ENCODE measurements at regions not wholly inside any gene's neighbourhood (a gene's known extent, or its start where the extent isn't known, plus 50 kb on each side); places are given as distances from the start of the nearest gene placed in this dataset.

DNA sequence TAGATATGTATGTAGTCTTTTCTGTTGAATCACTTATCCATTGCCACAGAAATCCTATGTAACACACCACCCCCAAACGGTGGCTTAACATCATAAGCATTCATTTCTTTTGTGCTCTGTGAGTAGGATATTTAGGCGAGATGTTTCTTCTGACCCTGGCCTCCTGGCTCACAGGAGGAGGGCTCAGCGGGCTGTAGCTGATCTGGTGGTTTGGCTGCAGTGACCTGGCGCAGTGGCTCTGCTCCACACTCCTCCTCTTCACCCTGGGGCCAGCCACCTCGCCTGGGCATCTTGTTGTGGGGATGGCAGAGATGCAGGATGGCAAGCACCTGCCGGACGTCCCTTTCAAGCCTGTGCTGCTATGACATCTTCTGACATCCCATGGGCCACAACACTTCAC is 147.1 kb upstream of the IRS2 start:
- no peak for DNase-seq

DNA sequence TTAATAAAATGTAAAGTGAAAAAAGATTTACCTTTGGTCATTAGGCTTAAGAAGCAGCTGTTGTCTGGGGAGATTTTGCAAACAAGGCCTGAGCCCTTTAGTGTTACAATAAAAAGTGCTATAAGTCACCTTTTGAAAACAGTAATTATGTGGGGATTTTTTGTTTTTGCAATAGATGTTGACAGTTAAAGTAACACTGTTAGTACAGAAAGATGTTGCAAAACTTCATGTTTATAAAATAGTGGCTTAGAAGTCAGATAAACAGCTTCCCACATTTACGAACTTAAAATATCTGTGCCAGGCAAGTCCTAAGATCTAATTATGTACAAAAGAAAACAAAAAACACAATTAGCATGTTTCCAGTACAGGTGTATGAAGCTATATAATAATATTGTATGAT is 138.0 kb upstream of the IRS2 start:
- DNase-seq: no peak

DNA sequence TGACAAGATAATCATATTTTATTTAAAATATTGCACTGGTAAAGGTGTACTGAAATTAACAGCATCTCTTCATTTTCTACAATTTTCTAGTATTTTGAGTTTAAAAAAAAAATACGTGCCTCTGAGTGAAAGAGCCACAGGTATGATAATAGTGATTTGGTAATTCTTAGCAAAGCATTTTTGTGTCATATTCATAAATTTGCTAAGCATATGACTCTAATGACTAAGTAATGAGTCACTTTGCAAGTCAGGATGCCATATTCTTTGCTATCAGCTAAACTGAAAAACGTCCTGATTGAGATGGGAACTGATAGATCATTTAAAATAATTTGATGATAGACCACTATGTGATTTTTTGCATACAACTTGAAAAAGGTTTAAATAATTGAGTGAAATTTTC is 136.1 kb upstream of the IRS2 start:
- no peak for DNase-seq

DNA sequence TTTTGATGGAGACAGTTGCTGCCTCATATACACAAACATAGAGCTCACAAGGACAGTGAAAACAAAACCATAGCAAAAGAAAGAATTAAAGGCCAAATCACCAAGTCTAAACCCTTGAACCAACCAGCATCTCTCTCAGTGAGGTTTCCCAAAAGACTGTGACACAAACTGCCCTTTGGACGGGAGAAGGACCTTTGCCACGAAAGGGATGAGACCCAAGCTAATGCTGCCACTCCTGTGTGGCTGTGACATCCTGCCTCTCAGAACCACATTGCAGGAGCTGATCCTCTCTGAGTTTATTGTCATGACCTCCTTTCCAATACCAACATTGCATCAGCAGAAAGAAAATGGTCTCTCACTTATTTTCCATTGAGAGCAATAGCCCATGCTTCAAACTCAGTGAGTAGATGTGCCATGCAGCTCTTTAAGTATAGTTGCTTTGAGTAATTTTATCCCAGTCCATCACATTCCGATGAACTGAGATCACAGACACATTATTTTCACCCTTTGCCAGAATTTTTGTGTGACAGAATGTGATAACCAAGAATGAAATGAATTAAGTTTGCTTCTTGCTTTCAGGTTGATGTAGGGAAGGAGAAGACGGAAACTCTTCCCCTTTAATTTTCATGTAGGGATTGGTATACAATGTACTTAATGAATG is 133.5 kb upstream of the IRS2 start:
- no peak for DNase-seq

DNA sequence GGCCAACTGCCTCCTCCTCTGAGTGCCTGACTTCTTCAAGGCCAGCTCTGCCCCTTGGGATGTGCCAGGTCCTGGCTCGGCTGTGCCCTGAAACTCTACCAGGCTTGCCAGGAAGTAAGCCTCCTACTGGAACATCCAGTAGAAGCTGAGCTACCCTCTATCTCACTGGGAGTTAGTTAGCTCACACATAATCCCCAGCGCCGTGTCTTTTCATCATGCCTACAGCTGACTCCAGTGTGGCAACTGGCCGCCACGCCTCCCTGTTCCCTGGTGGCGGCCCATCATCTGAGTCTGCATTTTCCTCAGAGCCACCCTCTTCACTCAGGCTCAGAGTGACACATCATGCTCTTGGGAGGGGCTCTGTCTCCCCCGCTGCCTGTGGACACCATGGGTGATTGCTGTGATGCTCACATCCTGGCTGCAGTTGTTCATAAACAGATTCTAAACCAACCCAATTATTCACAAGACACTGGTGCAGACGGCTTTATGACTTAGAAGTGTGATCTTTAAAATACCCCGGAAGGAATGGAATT is 131.9 kb upstream of the IRS2 start:
- DNase-seq: no peak

DNA sequence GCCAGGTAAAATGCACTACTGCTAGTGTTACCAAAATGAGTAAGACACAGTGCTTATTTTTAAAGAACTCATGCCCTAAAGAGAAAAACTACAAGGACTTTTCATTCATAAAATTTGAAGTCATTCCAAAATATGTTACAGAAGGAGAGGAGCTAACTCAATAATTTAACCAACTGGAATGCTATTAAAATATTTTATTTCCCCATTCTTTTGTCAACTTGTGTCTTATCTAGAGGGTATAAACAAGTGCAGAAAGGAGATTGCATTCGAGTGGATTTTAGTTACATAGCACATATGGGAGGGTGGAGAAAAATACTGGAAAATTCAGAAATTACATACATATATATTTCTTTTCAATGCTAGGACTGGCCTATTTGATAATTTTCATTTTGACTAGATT is 131.0 kb upstream of the IRS2 start:
- no peak for DNase-seq

DNA sequence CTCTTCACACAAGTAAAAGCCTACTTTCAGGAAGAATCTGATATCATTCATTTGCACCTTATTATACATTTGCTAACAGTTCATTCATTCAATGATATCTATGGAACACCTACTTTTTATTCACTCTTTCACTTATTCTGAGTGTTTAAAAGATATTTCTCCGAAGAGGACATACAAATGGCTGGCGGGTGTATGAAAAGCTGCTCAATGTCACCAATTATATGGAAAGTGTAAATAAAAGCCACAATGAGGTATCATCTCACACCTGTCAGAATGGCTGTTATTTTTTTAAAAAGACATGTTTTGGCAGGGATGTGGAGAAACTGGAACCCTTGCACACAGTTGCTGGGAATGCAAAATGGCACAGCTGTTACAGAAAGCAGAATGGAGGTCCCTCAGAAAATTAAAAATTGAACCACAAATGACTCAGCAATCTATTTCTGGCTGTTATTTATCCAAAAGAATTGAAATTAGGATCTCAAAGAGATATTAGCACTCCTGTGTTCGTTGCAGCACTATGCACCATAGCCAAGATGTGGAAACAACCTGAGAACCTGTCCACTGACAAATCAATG is 127.6 kb upstream of the IRS2 start:
- no peak for DNase-seq

DNA sequence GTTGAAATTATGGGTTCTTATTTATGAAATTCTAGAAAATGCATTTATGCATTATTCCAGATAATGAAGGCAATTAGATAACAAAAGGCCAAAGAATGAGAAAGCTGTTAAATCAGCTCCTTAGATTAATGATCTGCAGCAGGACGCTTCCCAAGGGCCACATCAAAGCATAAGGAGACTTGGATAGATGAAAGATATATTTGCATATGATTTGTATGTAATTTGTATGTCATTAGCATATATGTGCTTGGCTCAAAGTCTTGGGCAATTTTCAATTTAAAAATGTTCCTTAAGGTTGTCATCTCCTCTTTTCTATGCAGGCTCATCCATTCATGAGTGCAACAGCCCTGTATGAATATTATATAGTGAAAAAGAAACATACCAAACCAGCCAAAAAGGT is 126.8 kb upstream of the IRS2 start:
- DNase-seq: no peak

DNA sequence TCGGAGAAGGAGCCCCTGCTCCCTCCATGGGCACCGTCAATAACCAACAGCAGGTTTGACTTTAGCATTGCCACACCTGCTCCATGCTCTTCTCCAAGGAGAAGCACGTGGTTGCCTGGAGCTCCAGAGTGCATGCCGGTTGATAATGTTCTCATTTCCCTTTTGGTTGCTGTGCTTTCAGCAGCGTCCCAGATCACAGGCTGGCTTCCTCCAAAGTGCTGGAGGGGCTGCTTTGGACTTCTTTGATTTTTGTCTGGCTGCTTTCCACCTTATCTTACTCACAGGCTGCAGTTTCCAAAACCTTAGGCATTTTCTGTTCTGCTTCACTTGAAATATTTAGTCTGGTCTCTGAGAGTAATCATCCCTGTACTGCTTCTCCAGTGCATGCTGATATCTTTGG is 123.8 kb upstream of the IRS2 start:
- no peak for DNase-seq

DNA sequence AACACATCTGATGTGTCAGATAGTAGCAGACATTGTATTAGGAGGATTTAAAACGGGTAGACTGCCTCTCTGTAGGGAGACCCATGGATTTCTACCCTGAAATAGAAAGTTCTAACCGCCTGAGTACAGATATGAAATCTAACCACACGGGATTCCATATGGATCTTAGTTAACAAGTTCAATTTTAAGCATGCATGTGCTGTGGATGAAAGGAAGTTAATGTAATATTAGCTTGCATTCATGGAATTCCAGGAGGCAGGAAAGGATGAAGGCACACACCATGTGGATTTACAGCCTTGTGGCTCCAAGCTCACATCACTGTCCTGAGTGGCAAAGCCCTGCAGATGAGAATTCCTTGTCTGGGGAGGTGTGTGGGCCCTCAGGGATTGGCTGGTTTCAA is 120.6 kb upstream of the IRS2 start:
- DNase-seq: no peak

DNA sequence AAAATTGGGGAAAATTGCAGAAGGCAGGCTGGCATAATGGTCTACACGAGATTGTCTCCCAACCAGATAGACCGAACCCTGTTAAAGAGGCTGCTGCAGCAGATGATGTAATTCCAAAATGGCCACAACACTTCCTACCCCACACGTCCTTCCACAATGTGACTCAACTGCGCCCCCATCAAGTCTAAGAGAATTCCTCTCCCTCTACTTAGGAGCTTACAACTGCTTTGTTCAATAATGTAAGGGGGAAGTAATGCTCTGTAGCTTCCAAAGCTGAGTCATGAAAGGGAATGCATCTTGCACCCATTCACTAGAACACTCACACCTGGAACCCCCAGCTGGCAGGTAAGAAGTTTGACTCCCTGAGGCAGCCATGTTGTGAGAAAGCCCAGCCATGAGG is 117.8 kb upstream of the IRS2 start:
- peak; percentile 38 for DNase-seq

DNA sequence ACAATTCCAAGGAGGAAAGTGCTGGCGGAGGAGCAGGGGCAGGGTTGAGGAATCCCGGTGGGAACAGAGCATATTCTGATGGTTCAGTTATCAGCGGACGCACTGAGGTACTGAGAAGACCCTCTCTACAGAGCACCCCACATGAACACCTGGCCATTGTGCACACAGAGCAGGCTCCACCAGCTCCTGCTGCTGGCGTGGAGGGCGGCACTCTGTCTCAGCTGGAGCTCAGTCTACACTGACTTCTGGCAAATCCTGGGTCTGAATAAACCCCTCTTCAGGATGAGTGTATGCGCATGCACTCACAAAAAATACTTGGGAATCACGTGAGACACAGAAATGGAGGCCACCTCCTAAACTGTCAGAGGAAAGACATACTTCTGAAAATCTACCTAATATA is 114.4 kb upstream of the IRS2 start:
- DNase-seq: no peak

DNA sequence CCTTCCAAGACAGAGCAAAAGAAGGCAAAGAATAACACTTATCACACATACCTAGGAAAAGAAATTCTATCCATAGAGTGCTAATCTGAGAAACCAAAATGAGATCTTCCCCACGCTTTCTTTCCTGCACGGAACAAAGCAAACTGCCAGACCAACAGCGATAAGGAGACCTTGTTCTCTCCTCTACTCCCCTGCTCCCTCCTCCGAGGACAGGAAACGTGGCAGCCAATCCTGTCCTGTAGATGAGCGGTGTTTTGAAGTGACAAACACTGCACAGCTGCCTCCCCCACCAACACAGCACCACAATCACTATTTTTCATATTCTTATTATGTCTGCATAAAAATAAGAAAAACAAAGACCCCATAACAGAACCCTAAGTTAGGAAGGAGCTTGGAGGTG is 113.9 kb upstream of the IRS2 start:
- DNase-seq: no peak

DNA sequence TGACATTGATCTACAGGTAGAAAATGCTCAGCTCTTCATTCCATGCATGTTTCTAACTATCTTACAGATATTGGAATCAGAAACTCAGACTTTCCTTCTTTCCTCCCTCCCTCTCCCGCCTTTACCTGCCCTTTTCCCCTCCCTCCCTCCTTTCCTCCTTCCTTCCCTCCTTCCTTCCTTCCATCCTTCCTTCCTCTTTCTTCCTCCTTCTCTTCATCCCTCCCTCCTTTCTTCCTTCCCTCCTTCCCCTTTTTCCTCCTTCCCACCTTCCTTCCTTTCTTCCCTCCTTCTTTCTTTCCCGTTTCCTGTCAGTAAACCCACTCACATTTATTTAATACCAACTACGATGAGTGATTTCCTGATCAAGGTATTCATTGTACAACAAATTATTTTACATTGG is 113.4 kb upstream of the IRS2 start:
- DNase-seq: no peak

DNA sequence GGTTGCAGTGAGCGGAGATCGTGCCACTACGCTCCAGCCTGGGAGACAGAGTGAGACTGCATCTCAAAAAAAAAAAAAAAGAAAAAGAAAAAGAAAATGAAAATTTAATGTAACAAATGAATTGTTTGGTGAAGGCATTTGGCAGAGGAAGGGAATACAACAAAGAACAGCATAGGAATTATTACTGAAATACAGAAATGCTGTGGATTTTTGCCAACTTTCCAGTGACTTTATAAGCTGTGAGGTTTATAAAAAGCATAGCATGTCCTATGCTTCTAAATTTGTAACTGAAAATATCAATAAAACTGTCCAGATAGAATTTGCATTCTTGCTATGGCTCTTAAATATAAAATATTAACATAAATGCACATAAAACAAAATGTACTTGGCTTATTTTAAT is 112.9 kb upstream of the IRS2 start:
- DNase-seq: no peak

DNA sequence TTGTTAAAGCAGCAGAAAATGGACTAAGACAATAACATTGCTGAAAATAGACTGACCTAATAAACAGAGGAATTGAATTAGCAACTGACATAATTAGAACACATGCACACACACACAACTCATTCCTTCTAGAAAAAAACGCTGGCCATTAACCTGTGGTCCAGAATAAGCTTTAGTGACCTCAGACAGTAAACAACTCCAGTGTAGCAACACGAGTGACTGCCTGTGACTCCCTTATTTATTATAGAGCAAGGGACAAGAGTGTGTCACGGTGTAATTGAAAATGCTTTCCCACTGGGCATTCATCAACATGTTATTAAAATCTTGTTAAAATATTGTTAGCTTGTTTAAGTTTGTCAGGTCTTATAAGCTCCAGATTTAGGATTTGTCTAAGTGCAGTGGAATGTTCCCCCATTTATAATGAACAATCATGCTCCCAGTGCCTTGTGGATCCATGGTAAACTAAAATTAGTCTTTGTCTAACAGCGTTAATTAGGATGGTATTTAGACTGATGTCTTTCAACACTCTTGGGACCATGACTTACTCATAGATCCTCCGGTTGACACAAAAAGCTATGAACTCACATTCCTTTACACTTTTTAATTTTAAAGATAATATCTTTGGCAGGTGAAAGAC is 111.7 kb upstream of the IRS2 start:
- DNase-seq: no peak

DNA sequence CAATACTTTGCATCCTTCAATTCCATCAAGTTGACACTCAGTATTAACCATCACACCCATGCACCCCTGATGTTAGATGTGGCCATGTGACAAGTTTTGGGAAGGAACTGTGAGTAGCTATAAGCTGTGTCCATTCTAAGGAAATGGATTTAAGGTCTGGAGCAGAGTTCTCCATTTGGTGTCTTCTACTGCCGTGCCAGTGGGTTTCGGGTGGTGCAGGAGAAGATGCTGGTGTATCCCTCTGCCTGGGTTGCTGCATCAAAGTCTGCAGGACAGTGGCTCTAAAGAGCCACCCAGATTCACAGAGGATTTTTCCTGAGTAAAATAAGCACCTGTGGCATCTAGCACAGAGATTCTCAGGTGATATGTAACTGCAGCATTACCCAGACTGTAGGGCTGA is 105.7 kb upstream of the IRS2 start:
- DNase-seq: no peak

DNA sequence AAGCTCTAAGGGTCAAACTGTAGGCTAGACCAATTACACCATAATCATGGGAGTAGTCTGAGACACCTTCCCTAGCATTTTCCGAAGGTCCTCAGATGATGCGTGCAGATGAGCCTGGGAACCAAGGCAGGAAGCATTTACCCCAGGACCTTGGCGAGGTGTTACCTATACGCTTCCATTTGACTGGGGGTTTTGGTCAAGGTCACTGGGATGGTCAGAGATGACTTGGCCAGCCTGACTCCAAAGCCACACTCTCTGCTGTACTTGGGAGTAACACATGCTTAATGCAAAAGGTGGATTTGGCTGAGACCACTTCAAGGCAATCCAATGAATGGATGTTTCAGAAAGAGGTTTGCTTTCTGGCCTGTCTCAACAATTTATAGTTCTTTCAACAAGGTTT is 98.9 kb upstream of the IRS2 start:
- no peak for DNase-seq

DNA sequence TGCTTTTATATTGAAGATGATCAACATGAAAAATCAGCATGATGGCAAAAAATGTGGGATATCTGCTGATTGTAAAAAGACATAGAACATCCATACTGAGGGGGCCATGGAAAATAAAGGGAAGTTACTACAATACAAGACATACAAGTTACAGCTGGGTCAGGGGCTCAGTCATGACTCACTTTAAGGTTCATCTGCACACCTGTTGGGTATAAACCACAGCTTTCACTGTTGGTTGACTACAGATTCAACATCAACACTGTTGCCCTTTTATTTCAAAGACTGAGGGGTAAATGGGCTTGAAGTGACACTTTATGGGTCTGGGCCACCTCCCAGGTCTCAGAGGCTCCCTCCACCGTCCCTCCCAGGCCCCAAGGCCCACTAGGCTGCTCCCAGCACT is 98.1 kb upstream of the IRS2 start:
- DNase-seq: no peak

DNA sequence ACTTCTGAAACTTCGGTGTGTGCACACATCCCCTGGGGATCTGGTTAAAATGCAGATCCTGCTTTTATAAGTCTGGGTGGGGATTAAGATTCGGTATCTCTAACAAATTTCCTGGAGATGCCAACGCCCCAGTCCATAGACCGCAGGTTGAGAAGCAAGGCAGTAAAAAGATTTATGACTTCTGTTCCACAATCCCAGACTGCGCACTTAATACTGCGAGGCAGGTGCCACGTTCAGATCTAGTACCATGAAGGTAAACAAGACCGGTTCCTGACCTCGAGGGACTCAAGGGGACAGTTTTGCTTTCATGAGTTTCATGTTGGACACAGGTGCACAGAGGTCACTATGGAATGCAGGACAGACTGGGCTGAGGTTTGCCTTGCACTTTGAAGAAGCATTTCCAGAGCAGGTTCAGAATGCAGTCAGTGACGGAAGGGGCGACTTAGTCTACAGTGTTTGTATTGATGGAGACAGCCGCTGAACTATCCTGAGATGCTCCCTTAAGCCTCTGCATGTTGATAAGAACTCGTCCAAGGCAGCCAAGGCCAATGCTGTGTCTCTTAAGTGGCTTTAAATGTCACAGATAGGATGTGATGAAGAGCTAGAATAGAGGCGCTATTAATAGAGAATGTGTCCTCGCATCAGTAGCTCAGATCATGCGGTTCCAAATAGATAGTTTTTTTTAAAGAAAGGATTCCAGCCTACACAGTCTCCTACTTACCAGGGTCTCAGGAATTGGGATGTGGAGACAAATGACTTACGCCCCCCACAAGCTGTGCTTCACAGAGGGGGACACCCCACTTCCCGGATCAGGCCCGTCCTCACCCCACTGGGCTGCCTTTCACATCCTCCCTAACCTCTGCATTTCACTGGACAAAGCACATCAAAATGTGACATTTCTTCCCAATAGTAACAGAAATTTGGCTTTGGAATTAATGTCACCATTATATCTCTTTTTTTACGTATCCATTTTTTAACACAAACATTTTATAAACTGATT is 97.1 kb upstream of the IRS2 start:
- DNase-seq: no peak

DNA sequence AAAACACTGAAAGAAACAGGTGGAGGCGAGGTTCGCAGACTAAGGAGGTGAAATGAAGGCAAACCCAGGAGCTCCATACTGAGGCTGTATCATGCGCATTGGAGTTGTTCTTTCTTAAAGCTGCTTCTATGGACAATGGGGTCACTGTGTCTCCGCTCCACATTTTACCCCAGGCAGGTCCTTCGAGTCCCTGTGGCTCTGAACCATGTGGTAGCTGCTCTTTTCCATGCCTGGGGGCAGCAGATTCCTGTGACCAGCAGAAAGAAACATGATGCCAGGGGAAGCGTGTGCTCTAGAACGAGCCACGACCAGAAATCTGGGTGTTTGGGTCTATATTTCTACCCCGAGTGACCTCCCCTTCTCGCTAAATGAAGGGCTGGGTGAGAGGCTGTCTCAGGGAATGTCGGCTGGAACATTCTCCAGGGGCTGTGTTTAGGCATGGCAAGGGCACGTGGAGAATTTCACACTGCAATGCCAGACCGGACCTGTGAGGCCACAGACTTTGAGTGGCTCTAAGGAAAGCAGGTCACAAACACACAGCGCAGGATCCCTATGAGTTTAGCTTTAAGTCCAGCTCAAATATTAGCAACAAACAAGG is 95.7 kb upstream of the IRS2 start:
- no peak for DNase-seq

DNA sequence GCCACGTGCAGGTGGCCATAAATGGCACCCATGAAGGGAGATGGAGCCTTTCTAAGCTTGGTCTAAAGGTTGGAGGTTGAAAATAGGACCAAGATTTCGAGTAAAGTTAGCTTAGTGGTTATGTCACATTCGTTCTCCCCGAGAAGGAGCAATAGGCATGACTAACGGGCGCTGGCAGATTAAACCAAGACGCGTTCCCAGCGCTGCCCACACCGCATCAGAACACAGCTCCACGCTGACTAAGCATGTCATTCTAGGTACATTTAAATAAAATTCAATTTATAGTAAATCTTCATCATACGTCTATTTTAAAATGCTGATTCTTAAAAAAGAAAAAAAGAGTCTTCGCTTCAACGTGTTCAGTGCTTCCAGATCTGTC is 95.0 kb upstream of the IRS2 start:
- DNase-seq: no peak

Measured in NCI-H1694 treated with DMSO at 0.1 percent for 48 hours (cell line).